Astrocyte (in vitro differentiated cells and primary cell): ENCODE measurements at regions not wholly inside any gene's neighbourhood (a gene's known extent, or its start where the extent isn't known, plus 50 kb on each side); places are given as distances from the start of the nearest gene placed in this dataset.
"Not testable (repeated sequence)": the region's sequence is repeated elsewhere in the genome, so short reads cannot be mapped to it uniquely, and the experiment has no call there.

Experiments
- DNase-seq: peaks from one replicate; pipeline ENCODE4 v3.0.0-alpha.2; 2010; ENCODE audit warnings: low read depth
- FAIRE-seq: peaks from 2 replicates; lab custom pipeline; 2011; peaks lifted over from hg19 to GRCh38; lab: Jason Lieb, UNC
- H2AFZ ChIP-seq: 2 replicates; pipeline ENCODE4 v1.6.0; 2012; ENCODE audit warnings: low read depth, low read length, inconsistent platforms
- H3K27ac ChIP-seq: 2 replicates; pipeline ENCODE4 v1.5.1; 2011; ENCODE audit warnings: low read depth, low read length, inconsistent platforms
- H3K27me3 ChIP-seq: 2 replicates; pipeline ENCODE4 v1.6.0; 2011; ENCODE audit warnings: low read length, inconsistent platforms; ENCODE audit not compliant: insufficient read depth
- H3K36me3 ChIP-seq: 2 replicates; pipeline ENCODE4 v1.5.1; 2011; ENCODE audit warnings: low read length, inconsistent platforms; ENCODE audit not compliant: insufficient read depth
- H3K4me1 ChIP-seq: 2 replicates; pipeline ENCODE4 v1.5.1; 2011; ENCODE audit warnings: low read length, inconsistent platforms; ENCODE audit not compliant: insufficient read depth
- H3K4me2 ChIP-seq: 2 replicates; pipeline ENCODE4 v1.6.0; 2012; ENCODE audit warnings: low read length, inconsistent platforms
- H3K4me3 ChIP-seq: 2 replicates; pipeline ENCODE4 v1.5.1; 2011; ENCODE audit warnings: low read depth, mild to moderate bottlenecking, low read length, inconsistent platforms; ENCODE audit not compliant: insufficient read depth
- H3K79me2 ChIP-seq: 2 replicates; pipeline ENCODE4 v1.6.0; 2012; ENCODE audit warnings: mild to moderate bottlenecking, low read length, inconsistent platforms; ENCODE audit not compliant: insufficient read depth
- H3K9ac ChIP-seq: 2 replicates; pipeline ENCODE4 v1.6.0; 2012; ENCODE audit warnings: mild to moderate bottlenecking, low read length, inconsistent platforms
- H3K9me3 ChIP-seq: 2 replicates; pipeline ENCODE4 v1.5.1; 2012; ENCODE audit warnings: low read depth, mild to moderate bottlenecking, low read length, inconsistent platforms; ENCODE audit not compliant: insufficient read depth
- H4K20me1 ChIP-seq: 2 replicates; pipeline ENCODE4 v1.6.0; 2012; ENCODE audit warnings: low read length, inconsistent platforms; ENCODE audit not compliant: insufficient read depth
- H3K27ac Mint-ChIP-seq: one replicate; pipeline ENCODE4 v1.8.0; 2021; ENCODE audit warnings: mild to moderate bottlenecking, mixed read lengths; ENCODE audit not compliant: unreplicated experiment
- H3K27me3 Mint-ChIP-seq: one replicate; pipeline ENCODE4 v1.8.0; 2021; ENCODE audit warnings: low read depth, mixed read lengths; ENCODE audit not compliant: unreplicated experiment
- H3K36me3 Mint-ChIP-seq: one replicate; pipeline ENCODE4 v1.8.0; 2021; ENCODE audit warnings: low read depth, mixed read lengths; ENCODE audit not compliant: unreplicated experiment
- H3K4me1 Mint-ChIP-seq: one replicate; pipeline ENCODE4 v1.8.0; 2021; ENCODE audit warnings: low read depth, mixed read lengths; ENCODE audit not compliant: unreplicated experiment
- H3K4me3 Mint-ChIP-seq: one replicate; pipeline ENCODE4 v1.8.0; 2021; ENCODE audit warnings: mild to moderate bottlenecking, moderate library complexity, mixed read lengths; ENCODE audit not compliant: unreplicated experiment
- H3K9me3 Mint-ChIP-seq: one replicate; pipeline ENCODE4 v1.8.0; 2021; ENCODE audit warnings: mild to moderate bottlenecking, mixed read lengths; ENCODE audit not compliant: unreplicated experiment
- EZH2 ChIP-seq: IDR thresholded peaks from 2 replicates; pipeline ENCODE4 v1.6.1; 2012; ENCODE audit warnings: mild to moderate bottlenecking, low read length, inconsistent platforms; ENCODE audit not compliant: insufficient read depth
- TF ChIP-seq, protein P1 (sequence below): IDR thresholded peaks from 2 replicates; pipeline ENCODE4 v1.5.1; 2011; ENCODE audit warnings: low read depth, mild to moderate bottlenecking, inconsistent platforms, low read length, moderate library complexity; ENCODE audit not compliant: insufficient read depth

DNA sequence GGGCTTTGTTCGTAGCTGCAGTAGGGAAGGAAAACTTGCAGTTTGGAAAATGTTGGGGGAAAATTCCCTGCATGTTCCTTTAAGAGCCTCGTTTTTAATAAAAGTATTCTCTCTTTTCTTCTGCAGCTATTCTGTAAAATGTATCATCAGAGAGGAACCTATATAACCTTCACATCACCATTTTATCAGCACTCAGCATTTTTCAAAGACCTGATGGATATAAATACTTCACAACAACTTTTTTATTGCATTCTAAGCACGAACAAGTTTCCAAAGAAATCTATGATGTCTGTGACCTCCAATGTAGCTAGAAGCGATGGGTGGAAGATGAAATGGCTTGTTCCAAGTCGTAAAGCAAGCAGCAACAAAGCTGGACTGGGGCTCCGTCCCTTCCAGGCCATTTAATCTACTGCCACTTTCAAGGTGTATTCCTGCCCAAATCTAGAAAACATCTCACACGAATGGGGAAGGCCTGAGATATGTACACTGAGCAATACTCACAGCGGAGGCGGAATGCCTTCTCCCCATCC, 84.0 kb downstream of the NSUN2 start:
- no peak overlapping the region for H3K4me3 Mint-ChIP-seq
- H3K27ac Mint-ChIP-seq: no peak overlapping the region
- H3K9me3 Mint-ChIP-seq: peaks cover 4% of the 10 kb centered on the region
- no peaks in the 10 kb centered on the region for H3K36me3 Mint-ChIP-seq
- H3K4me1 ChIP-seq: no peaks in the 10 kb centered on the region
- H3K9ac ChIP-seq: no peak overlapping the region
- no peak for FAIRE-seq
- H3K27me3 ChIP-seq: no peaks in the 10 kb centered on the region
- H3K9me3 ChIP-seq: peaks cover 5% of the 10 kb centered on the region
- H3K4me2 ChIP-seq: no peak overlapping the region
- H3K27ac ChIP-seq: no peak overlapping the region
- DNase-seq: no peak
- H3K79me2 ChIP-seq: no peaks in the 10 kb centered on the region
- no peak overlapping the region for H3K4me3 ChIP-seq
- no peak overlapping the region for H2AFZ ChIP-seq
- no peaks in the 10 kb centered on the region for H3K4me1 Mint-ChIP-seq
- no peak for TF ChIP-seq EZH2
- TF ChIP-seq, protein P1, sequence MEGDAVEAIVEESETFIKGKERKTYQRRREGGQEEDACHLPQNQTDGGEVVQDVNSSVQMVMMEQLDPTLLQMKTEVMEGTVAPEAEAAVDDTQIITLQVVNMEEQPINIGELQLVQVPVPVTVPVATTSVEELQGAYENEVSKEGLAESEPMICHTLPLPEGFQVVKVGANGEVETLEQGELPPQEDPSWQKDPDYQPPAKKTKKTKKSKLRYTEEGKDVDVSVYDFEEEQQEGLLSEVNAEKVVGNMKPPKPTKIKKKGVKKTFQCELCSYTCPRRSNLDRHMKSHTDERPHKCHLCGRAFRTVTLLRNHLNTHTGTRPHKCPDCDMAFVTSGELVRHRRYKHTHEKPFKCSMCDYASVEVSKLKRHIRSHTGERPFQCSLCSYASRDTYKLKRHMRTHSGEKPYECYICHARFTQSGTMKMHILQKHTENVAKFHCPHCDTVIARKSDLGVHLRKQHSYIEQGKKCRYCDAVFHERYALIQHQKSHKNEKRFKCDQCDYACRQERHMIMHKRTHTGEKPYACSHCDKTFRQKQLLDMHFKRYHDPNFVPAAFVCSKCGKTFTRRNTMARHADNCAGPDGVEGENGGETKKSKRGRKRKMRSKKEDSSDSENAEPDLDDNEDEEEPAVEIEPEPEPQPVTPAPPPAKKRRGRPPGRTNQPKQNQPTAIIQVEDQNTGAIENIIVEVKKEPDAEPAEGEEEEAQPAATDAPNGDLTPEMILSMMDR: no peak
- H4K20me1 ChIP-seq: no peaks in the 10 kb centered on the region
- peaks cover 52% of the 10 kb centered on the region for H3K27me3 Mint-ChIP-seq
- no peaks in the 10 kb centered on the region for H3K36me3 ChIP-seq

DNA sequence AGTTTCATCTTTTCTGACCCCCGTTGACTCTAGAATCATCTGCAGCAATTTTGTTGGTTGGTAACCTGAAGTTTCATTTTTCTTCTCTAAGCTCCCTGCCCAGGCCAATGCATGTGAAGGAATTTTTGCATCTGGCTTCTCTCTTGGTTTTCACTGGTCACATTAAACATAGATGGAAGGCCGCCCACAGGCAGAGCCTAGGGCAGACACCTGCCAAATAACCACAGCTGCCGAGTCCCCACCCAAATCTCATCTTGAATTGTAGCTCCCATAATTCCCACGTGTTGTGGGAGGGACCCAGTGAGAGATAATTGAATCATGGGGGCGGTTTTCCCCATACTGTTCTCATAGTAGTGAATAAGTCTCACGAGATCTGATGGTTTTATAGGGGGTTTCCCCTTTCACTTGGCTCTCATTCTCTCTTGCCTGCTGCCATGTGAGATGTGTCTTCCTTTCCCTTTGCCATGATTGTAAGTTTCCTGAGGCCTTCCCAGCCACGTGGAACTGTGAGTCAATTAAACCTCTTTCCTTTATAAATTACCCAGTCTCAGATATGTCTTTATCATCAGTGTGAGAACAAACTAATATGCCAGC, 84.8 kb downstream of the NSUN2 start:
- not testable (repeated sequence) for H3K4me2 ChIP-seq, H3K27ac Mint-ChIP-seq, FAIRE-seq, H3K4me1 ChIP-seq, H3K27me3 ChIP-seq, H3K36me3 ChIP-seq, H3K9me3 ChIP-seq, H2AFZ ChIP-seq, H3K27ac ChIP-seq, H3K9me3 Mint-ChIP-seq, H3K9ac ChIP-seq, H3K4me3 Mint-ChIP-seq, DNase-seq, H3K4me3 ChIP-seq, H3K4me1 Mint-ChIP-seq, H3K79me2 ChIP-seq, H4K20me1 ChIP-seq, H3K36me3 Mint-ChIP-seq
- peaks cover 51% of the 10 kb centered on the region for H3K27me3 Mint-ChIP-seq

DNA sequence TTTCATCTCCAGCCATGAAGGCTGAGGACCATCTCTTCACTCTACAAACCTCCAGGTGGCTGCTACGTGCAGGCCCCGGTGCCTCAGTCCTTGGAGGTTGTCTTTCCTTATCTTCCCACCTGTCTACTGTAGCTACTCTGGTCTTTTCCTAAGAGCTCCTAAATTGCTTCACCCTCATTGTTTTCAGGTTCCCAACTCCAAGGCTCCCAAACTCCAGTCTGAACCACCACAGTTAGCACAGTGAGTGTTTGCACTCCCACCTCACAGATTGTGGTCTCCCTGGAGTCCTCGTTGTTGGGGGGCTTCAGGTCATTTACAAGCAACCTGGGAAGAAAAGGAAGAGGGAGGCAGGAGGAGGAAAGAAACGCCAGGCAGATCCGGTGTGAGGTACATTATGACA, 85.3 kb downstream of the NSUN2 start:
- DNase-seq: no peak
- H3K4me3 Mint-ChIP-seq: no peak overlapping the region
- Histone ChIP-seq H3K9ac (no peak overlapping the region), H3K4me2 (no peak overlapping the region), H3K9me3 (peaks cover 5% of the 10 kb centered on the region), H3K4me3 (no peak overlapping the region), H3K36me3 (no peaks in the 10 kb centered on the region), H3K27ac (no peak overlapping the region), H3K4me1 (no peaks in the 10 kb centered on the region), H2AFZ (no peak overlapping the region), H3K27me3 (no peaks in the 10 kb centered on the region), H3K79me2 (no peaks in the 10 kb centered on the region), H4K20me1 (no peaks in the 10 kb centered on the region)
- no peak overlapping the region for H3K27ac Mint-ChIP-seq
- no peaks in the 10 kb centered on the region for H3K36me3 Mint-ChIP-seq
- no peaks in the 10 kb centered on the region for H3K4me1 Mint-ChIP-seq
- no peak for FAIRE-seq
- H3K27me3 Mint-ChIP-seq: peaks cover 50% of the 10 kb centered on the region
- TF ChIP-seq, protein P1: no peak
- no peak for TF ChIP-seq EZH2
- H3K9me3 Mint-ChIP-seq: peaks cover 4% of the 10 kb centered on the region
